Trophoblast cell (in vitro differentiated cells and primary cell): ENCODE measurements at regions not wholly inside any gene's neighbourhood (a gene's known extent, or its start where the extent isn't known, plus 50 kb on each side); places are given as distances from the start of the nearest gene placed in this dataset.
A peak's percentile ranks its signal among the peaks of the same experiment; 100 is the strongest.

Experiments
- DNase-seq, 2 donors: peaks; one replicate each; pipeline ENCODE4 v3.0.0-alpha.2; 2016
- H2AFZ ChIP-seq: 2 replicates; pipeline ENCODE4 v1.6.1; 2013; ENCODE audit warnings: low read length, moderate library complexity, mild to moderate bottlenecking; ENCODE audit not compliant: insufficient read depth, poor library complexity
- H2AK5ac ChIP-seq: 2 replicates; pipeline ENCODE4 v1.6.1; 2013; ENCODE audit warnings: mild to moderate bottlenecking, low read length
- H2BK120ac ChIP-seq: 2 replicates; pipeline ENCODE4 v1.6.1; 2013; ENCODE audit warnings: low read length, mild to moderate bottlenecking, moderate library complexity; ENCODE audit not compliant: insufficient read depth, poor library complexity
- H2BK12ac ChIP-seq: 2 replicates; pipeline ENCODE4 v1.6.1; 2013; ENCODE audit warnings: mild to moderate bottlenecking, low read length, moderate library complexity
- H2BK5ac ChIP-seq: 2 replicates; pipeline ENCODE4 v1.6.1; 2013; ENCODE audit warnings: low read length, low read depth, moderate library complexity, mild to moderate bottlenecking; ENCODE audit not compliant: poor library complexity
- H3K14ac ChIP-seq: 2 replicates; pipeline ENCODE4 v1.6.1; 2013; ENCODE audit warnings: mild to moderate bottlenecking, low read length
- H3K18ac ChIP-seq: 2 replicates; pipeline ENCODE4 v1.6.1; 2013; ENCODE audit warnings: mild to moderate bottlenecking, low read length
- H3K23ac ChIP-seq: 2 replicates; pipeline ENCODE4 v1.6.1; 2013; ENCODE audit warnings: low read length
- H3K27ac ChIP-seq: 2 replicates; pipeline ENCODE4 v1.5.1; 2013; ENCODE audit warnings: low read depth, mild to moderate bottlenecking, inconsistent platforms, low read length, moderate library complexity
- H3K27me3 ChIP-seq: 2 replicates; pipeline ENCODE4 v1.6.1; 2013; ENCODE audit warnings: inconsistent platforms, mild to moderate bottlenecking, low read length, moderate library complexity; ENCODE audit not compliant: insufficient read depth
- H3K36me3 ChIP-seq, 2 experiments: 1 replicate in 1 of 2; 2 replicates in 1 of 2; pipeline ENCODE4 v1.6.1; 2013; ENCODE audit warnings: low read length in 2 of 2, mild to moderate bottlenecking in 2 of 2, moderate library complexity in 1 of 2; ENCODE audit not compliant: insufficient read depth in 2 of 2, control insufficient read depth in 1 of 2
- H3K4ac ChIP-seq: 2 replicates; pipeline ENCODE4 v1.6.1; 2013; ENCODE audit warnings: low read depth, mild to moderate bottlenecking, low read length, moderate library complexity
- H3K4me1 ChIP-seq, 2 experiments: 1 replicate in 1 of 2; 2 replicates in 1 of 2; pipeline ENCODE4 v1.6.1; 2013; ENCODE audit warnings: low read length in 2 of 2, mild to moderate bottlenecking in 2 of 2, moderate library complexity in 1 of 2; ENCODE audit not compliant: insufficient read depth in 2 of 2, control insufficient read depth in 1 of 2
- H3K4me2 ChIP-seq: 2 replicates; pipeline ENCODE4 v1.6.1; 2013; ENCODE audit warnings: inconsistent platforms, mild to moderate bottlenecking, low read length, moderate library complexity
- H3K4me3 ChIP-seq: 2 replicates; pipeline ENCODE4 v1.5.1; 2013; ENCODE audit warnings: mild to moderate bottlenecking, low read depth, low read length, inconsistent platforms
- H3K79me1 ChIP-seq: one replicate; pipeline ENCODE4 v1.6.1; 2013; ENCODE audit warnings: low read length
- H3K79me2 ChIP-seq: 2 replicates; pipeline ENCODE4 v1.6.1; 2013; ENCODE audit warnings: low read length, mild to moderate bottlenecking; ENCODE audit not compliant: control insufficient read depth, insufficient read depth, poor library complexity
- H3K9ac ChIP-seq: 2 replicates; pipeline ENCODE4 v1.6.1; 2013; ENCODE audit warnings: mild to moderate bottlenecking, low read length
- H3K9me3 ChIP-seq: 2 replicates; pipeline ENCODE4 v1.6.1; 2013; ENCODE audit warnings: low read depth, mild to moderate bottlenecking, control low read depth, inconsistent platforms, low read length; ENCODE audit not compliant: insufficient read depth
- H4K12ac ChIP-seq: 2 replicates; pipeline ENCODE4 v1.6.1; 2013; ENCODE audit warnings: low read depth, mild to moderate bottlenecking, low read length, moderate library complexity
- H4K8ac ChIP-seq: 2 replicates; pipeline ENCODE4 v1.6.1; 2013; ENCODE audit warnings: low read depth, mild to moderate bottlenecking, low read length, moderate library complexity
- H4K91ac ChIP-seq: one replicate; pipeline ENCODE4 v1.6.1; 2013; ENCODE audit warnings: low read depth, mild to moderate bottlenecking, low read length, moderate library complexity
- whole genome bisulfite sequencing: extraction: QIAGEN DNeasy Blood & Tissue Kit; methylation state at CpG from one replicate; pipeline ENCODE4 v1.1.7; 2013; ENCODE audit warnings: missing lambda C conversion rate; ENCODE audit not compliant: insufficient read length, insufficient coverage; ENCODE audit errors: extremely low coverage; 5-methylcytosine and 5-hydroxymethylcytosine counted together

GRCh38 chr20:11153819-11154218 lies 480.0 kb upstream of the JAG1 start:
- Histone ChIP-seq H3K14ac (no peak overlapping the region), H3K79me2 (no peaks in the 10 kb centered on the region), H4K12ac (no peak overlapping the region), H3K4me3 (no peak overlapping the region), H3K9ac (no peak overlapping the region), H3K79me1 (no peaks in the 10 kb centered on the region), H3K23ac (no peak overlapping the region), H4K91ac (no peak overlapping the region), H2BK5ac (no peak overlapping the region), H3K4ac (no peak overlapping the region), H3K27ac (no peak overlapping the region), H3K4me1 (no peaks in the 10 kb centered on the region), H2AFZ (no peak overlapping the region), H3K9me3 (no peaks in the 10 kb centered on the region), H2AK5ac (no peak overlapping the region), H3K27me3 (no peaks in the 10 kb centered on the region), H2BK120ac (no peak overlapping the region), H3K36me3 (no peaks in the 10 kb centered on the region), H2BK12ac (no peak overlapping the region), H4K8ac (no peak overlapping the region), H3K18ac (no peak overlapping the region), H3K4me2 (no peak overlapping the region)
- DNase-seq: peak; percentile 4 to 52
- WGBS: no CpG with 5 or more reads among the region's 1 CpG

- H3K14ac ChIP-seq: no peak overlapping the region
- no peak overlapping the region for H3K18ac ChIP-seq
- H3K27ac ChIP-seq: no peak overlapping the region
- no peak overlapping the region for H3K4me3 ChIP-seq
- no peak overlapping the region for H2AK5ac ChIP-seq
- H2AFZ ChIP-seq: no peak overlapping the region
- no peaks in the 10 kb centered on the region for H3K9me3 ChIP-seq
- no CpG with 5 or more reads among the region's 1 CpG for WGBS
- no peaks in the 10 kb centered on the region for H3K27me3 ChIP-seq
- H2BK5ac ChIP-seq: no peak overlapping the region
- no peak overlapping the region for H4K8ac ChIP-seq
- no peak for DNase-seq
- no peak overlapping the region for H4K12ac ChIP-seq
- H3K79me1 ChIP-seq: no peaks in the 10 kb centered on the region
- H2BK12ac ChIP-seq: no peak overlapping the region
- H4K91ac ChIP-seq: no peak overlapping the region
- H3K9ac ChIP-seq: no peak overlapping the region
- no peaks in the 10 kb centered on the region for H3K36me3 ChIP-seq
- no peak overlapping the region for H3K4me2 ChIP-seq
- H2BK120ac ChIP-seq: no peak overlapping the region
- H3K4ac ChIP-seq: no peak overlapping the region
- H3K4me1 ChIP-seq: no peaks in the 10 kb centered on the region
- no peak overlapping the region for H3K23ac ChIP-seq
- no peaks in the 10 kb centered on the region for H3K79me2 ChIP-seq
Measured at GRCh38 chr20:11155156-11155756, 481.5 kb upstream of the JAG1 start.

GRCh38 chr20:11156922-11157321 lies 483.1 kb upstream of the JAG1 start:
- Histone ChIP-seq H3K9me3 (no peaks in the 10 kb centered on the region), H3K4me1 (no peaks in the 10 kb centered on the region), H2AFZ (no peak overlapping the region), H3K9ac (no peak overlapping the region), H3K27ac (no peak overlapping the region), H3K4ac (no peak overlapping the region), H2BK120ac (no peak overlapping the region), H4K8ac (no peak overlapping the region), H3K79me1 (no peaks in the 10 kb centered on the region), H2BK5ac (no peak overlapping the region), H3K36me3 (no peaks in the 10 kb centered on the region), H3K14ac (no peak overlapping the region), H3K23ac (no peak overlapping the region), H3K79me2 (no peaks in the 10 kb centered on the region), H3K18ac (no peak overlapping the region), H4K12ac (no peak overlapping the region), H3K4me2 (no peak overlapping the region), H3K27me3 (no peaks in the 10 kb centered on the region), H3K4me3 (no peak overlapping the region), H2BK12ac (no peak overlapping the region), H4K91ac (no peak overlapping the region), H2AK5ac (no peak overlapping the region)
- no peak for DNase-seq
- WGBS: no CpG with 5 or more reads among the region's 3 CpGs

DNA sequence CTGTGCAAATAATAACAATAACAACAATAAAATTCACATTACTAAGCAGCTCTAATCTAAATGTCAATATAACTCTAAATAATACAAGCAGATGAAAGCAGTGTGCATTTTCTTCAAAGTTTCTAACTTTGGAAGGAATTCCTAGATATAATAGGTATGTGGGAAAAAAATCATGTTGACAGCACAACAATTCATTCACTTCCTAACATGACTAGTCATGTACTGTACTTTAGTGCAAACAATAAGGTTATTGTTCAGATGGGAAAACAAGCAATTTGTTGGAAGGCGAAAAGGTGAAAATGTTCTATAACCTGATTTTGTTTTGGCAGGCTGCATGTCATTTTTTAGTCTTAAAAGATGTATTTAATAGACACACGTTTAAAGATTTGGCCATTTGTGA lies 484.3 kb upstream of the JAG1 start:
- Histone ChIP-seq H2AK5ac (no peak overlapping the region), H3K9ac (no peak overlapping the region), H2BK120ac (no peak overlapping the region), H3K4ac (no peak overlapping the region), H2BK12ac (no peak overlapping the region), H3K79me2 (no peaks in the 10 kb centered on the region), H3K14ac (no peak overlapping the region), H3K23ac (no peak overlapping the region), H3K4me2 (no peak overlapping the region), H3K79me1 (no peaks in the 10 kb centered on the region), H3K4me1 (no peaks in the 10 kb centered on the region), H3K27ac (no peak overlapping the region), H3K4me3 (no peak overlapping the region), H2AFZ (no peak overlapping the region), H3K27me3 (no peaks in the 10 kb centered on the region), H4K91ac (no peak overlapping the region), H3K18ac (no peak overlapping the region), H4K8ac (no peak overlapping the region), H3K36me3 (no peaks in the 10 kb centered on the region), H3K9me3 (no peaks in the 10 kb centered on the region), H2BK5ac (no peak overlapping the region), H4K12ac (no peak overlapping the region)
- DNase-seq: no peak
- WGBS: no CpG with 5 or more reads among the region's 2 CpGs
